SH-SY5Y (cell line): ENCODE measurements at regions not wholly inside any gene's neighbourhood (a gene's known extent, or its start where the extent isn't known, plus 50 kb on each side); places are given as distances from the start of the nearest gene placed in this dataset.

Source experiments
- GATA2 ChIP-seq: IDR thresholded peaks from 2 replicates; pipeline ENCODE4 v1.6.1; 2011; ENCODE audit warnings: mild to moderate bottlenecking, low read depth, low read length
- GATA3 ChIP-seq: IDR thresholded peaks from 2 replicates; pipeline ENCODE4 v1.6.1; 2011; ENCODE audit warnings: low read depth, mild to moderate bottlenecking, low read length, moderate library complexity

GRCh38 chr13:83414393-83414792 lies 467.9 kb downstream of the SLITRK1 start:
- TF ChIP-seq GATA3, result no peak
- TF ChIP-seq GATA2, result no peak
